Heart right ventricle (tissue), 16 donors: ENCODE measurements at regions not wholly inside any gene's neighbourhood (a gene's known extent, or its start where the extent isn't known, plus 50 kb on each side); places are given as distances from the start of the nearest gene placed in this dataset.

Experiments used
- ATAC-seq, 8 donors: fragments of 200-7000 bp; cut with Tn5 transposase; one replicate each; pipeline ENCODE4 v1.9.1; 2020; ENCODE audit warnings: mild to moderate bottlenecking in 8 of 8, moderate library complexity in 8 of 8, moderate number of reproducible peaks in 1 of 8
- DNase-seq, 2 donors: peaks; one replicate each; pipeline ENCODE4 v3.0.0-alpha.2; 2020
- H3K27ac ChIP-seq, 10 donors: fragments of 200-600 bp; sonication (generic) in 2 of 10; one replicate each; pipeline versions ENCODE4 v1.5.0 to v1.8.0; 2020 to 2022; ENCODE audit warnings: mild to moderate bottlenecking in 3 of 10
- H3K27me3 ChIP-seq, 7 donors: fragments of 200-600 bp; one replicate each; pipeline ENCODE4 v1.8.0; 2021 to 2022; ENCODE audit warnings: mild to moderate bottlenecking in 2 of 7
- H3K36me3 ChIP-seq, 9 donors: fragments of 200-600 bp; sonication (generic) in 1 of 9; one replicate each; pipeline versions ENCODE4 v1.5.0 to v1.8.0; 2020 to 2022; ENCODE audit warnings: mild to moderate bottlenecking in 2 of 9
- H3K4me1 ChIP-seq, 9 donors: fragments of 200-600 bp; sonication (generic) in 1 of 9; one replicate each; pipeline versions ENCODE4 v1.5.0 to v1.8.0; 2020 to 2022; ENCODE audit warnings: mild to moderate bottlenecking in 4 of 9
- H3K4me3 ChIP-seq, 10 donors: fragments of 200-600 bp; sonication (generic) in 2 of 10; one replicate each; pipeline versions ENCODE4 v1.5.0 to v1.8.0; 2020 to 2022; ENCODE audit warnings: mild to moderate bottlenecking in 7 of 10, moderate library complexity in 2 of 10
- H3K9me3 ChIP-seq, 11 donors: fragments of 200-600 bp in 10 of 11; sonication (generic) in 2 of 11; one replicate each; pipeline versions ENCODE4 v1.5.0 to v1.8.0; 2013 to 2022; ENCODE audit warnings: mild to moderate bottlenecking in 2 of 11, control low read depth in 1 of 11, moderate library complexity in 1 of 11
- WGBS, 2 donors: extraction: QIAGEN DNeasy Blood & Tissue Kit; methylation state at CpG; one replicate each; pipeline ENCODE4 v1.1.7; 2013; ENCODE audit warnings: inconsistent platforms in 1 of 2; 5-methylcytosine and 5-hydroxymethylcytosine counted together
- intact Hi-C, 10 donors: fragments of 100-400 bp; cut with DNase I; formaldehyde crosslinking; loops; one replicate each; pipeline versions ENCODE4 v1.11.1 to v1.14.2; 2022
- TF ChIP-seq, protein P1 (sequence below), 9 donors: fragments of 200-600 bp; sonication (generic) in 2 of 9; IDR thresholded peaks; one replicate each; pipeline versions ENCODE4 v1.5.0 to v1.8.0; 2021 to 2022; ENCODE audit warnings: antibody characterized with exemption in 9 of 9, mild to moderate bottlenecking in 5 of 9, moderate library complexity in 1 of 9
- donor health status: Arrhythmogenic right ventricular cardiomyopathy.
- donor health status: ischemic (EF 13 %, LVEDD 7.1; RV severe dilation, severe dysfunction).
- donor health status: healthy with polysubstance abuse.
- donor health status: DM: no; HTN: yes; CAD: no.
- donor health status: DM: no; HTN: no; CAD: no.
- donor health status: ischemic (EF 25% LVEDD 6.9; RV normal size, moderate dysfunction).
- donor health status: ischemic (EF 25% LVEDD 5.7; RV mildly dilated, moderate dysfunction).
- donor health status: healthy.
- donor health status: DM: yes; HTN: yes; CAD: no.
- donor health status: Ischemic cardiomyopathy.
- donor health status: ischemic (EF 35%, LVEDD 5.7; RV mildly dilated, moderate dysfunction).
- donor health status: nonischemic (EF 11% LVEDD 7.7; RV severe dilation, severe dysfunction).
- donor health status: DM: yes; HTN: yes; CAD: no.
- donor health status: PGD.
- donor health status: ischemic (EF 29% LVEDD 5.4; RV normal size, mild dysfunction).
- donor health status: nonischemic (EF 23%, LVEDD 6.1; RV moderate dilation, normal function).

DNA sequence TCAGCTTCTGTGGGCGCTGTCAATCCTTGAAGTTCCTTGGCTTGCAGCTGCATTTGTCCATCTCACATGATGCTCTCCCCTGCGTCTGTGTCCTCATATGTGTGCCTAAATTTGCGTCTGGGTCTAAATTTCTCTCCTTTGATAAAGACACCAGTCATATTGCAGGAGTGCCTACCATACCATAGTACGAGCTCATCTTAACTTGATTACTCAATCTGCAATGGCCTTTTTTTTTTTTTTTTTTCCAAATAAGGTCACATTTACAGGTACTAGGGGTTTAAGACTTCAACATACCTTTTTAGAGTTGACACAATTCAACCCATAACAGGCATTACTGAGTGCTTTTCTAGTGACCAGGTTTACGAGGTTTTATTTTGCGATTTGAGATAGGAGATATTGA, 233.3 kb upstream of the TBX3 start:
- Histone ChIP-seq H3K36me3 (no peaks in the 10 kb centered on the region), H3K4me3 (no peak overlapping the region), H3K4me1 (peaks cover 0 to 23% (median 8%) of the 10 kb centered on the region in 9 donors), H3K27ac (no peak overlapping the region), H3K27me3 (no peaks in the 10 kb centered on the region), H3K9me3 (peaks cover 0 to 11% (median 0%) of the 10 kb centered on the region in 11 donors)
- intact Hi-C loops, result no loop called here
- ATAC-seq (no peak), DNase-seq (no peak)
- 92 to 96% methylated on average over 6 of the region's 6 CpGs for WGBS, 2 donors
- TF ChIP-seq, protein P1, sequence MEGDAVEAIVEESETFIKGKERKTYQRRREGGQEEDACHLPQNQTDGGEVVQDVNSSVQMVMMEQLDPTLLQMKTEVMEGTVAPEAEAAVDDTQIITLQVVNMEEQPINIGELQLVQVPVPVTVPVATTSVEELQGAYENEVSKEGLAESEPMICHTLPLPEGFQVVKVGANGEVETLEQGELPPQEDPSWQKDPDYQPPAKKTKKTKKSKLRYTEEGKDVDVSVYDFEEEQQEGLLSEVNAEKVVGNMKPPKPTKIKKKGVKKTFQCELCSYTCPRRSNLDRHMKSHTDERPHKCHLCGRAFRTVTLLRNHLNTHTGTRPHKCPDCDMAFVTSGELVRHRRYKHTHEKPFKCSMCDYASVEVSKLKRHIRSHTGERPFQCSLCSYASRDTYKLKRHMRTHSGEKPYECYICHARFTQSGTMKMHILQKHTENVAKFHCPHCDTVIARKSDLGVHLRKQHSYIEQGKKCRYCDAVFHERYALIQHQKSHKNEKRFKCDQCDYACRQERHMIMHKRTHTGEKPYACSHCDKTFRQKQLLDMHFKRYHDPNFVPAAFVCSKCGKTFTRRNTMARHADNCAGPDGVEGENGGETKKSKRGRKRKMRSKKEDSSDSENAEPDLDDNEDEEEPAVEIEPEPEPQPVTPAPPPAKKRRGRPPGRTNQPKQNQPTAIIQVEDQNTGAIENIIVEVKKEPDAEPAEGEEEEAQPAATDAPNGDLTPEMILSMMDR (IDR thresholded peaks at IDR 0.05), result no peak

DNA sequence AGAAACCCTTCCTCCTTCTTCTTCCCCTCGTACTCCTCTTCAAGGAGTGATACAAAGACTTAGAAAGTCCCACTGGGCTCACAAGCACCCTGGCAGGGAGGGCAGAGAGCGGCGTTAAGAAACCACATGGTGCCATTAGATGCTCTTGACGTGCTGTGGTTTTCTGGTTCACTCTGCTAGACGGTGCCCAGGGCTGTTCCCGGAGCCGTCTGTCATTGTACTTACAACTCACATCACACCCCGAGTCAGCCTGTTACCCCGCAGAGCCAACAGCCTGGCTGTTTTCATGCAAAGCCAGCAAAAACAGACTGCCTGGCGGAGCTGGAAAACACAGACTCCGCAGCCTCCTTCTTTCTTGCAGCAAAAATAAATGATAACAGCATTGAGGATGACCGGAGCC, 232.6 kb upstream of the TBX3 start:
- 80 to 81% methylated on average over 12 of the region's 12 CpGs for WGBS, 2 donors
- Histone ChIP-seq H3K4me3 (no peak overlapping the region), H3K9me3 (peaks cover 0 to 14% (median 0%) of the 10 kb centered on the region in 11 donors), H3K36me3 (no peaks in the 10 kb centered on the region), H3K27me3 (no peaks in the 10 kb centered on the region), H3K27ac (no peak overlapping the region), H3K4me1 (peaks cover 0 to 17% (median 7%) of the 10 kb centered on the region in 9 donors)
- TF ChIP-seq, protein P1 (IDR thresholded peaks at IDR 0.05), result no peak
- no peak for DNase-seq
- no peak for ATAC-seq
- intact Hi-C loops, result no loop called here

DNA sequence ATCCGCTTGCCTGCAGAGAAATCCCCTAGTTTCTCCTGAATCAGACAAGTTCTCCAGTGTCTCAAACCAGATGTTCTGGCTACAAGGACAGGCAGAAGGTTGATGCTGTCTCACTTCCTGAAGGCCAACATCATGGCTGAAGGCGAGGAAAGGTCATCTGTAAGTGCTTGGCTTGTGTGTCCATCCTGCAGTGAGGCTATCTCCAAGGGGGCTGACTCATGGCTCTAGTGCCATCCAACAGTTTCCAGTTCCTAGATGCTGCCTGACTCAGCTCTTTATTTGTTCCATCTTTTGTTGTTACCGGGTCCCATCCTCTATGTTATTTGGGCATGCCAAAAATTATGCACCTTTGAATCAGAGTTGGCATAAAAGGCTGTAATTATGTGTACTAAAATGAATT, 232.1 kb upstream of the TBX3 start:
- ATAC-seq, result peak in 2 of 8 donors; percentile 47 to 75
- H3K9me3 ChIP-seq, result peaks cover 0 to 16% (median 0%) of the 10 kb centered on the region in 11 donors

DNA sequence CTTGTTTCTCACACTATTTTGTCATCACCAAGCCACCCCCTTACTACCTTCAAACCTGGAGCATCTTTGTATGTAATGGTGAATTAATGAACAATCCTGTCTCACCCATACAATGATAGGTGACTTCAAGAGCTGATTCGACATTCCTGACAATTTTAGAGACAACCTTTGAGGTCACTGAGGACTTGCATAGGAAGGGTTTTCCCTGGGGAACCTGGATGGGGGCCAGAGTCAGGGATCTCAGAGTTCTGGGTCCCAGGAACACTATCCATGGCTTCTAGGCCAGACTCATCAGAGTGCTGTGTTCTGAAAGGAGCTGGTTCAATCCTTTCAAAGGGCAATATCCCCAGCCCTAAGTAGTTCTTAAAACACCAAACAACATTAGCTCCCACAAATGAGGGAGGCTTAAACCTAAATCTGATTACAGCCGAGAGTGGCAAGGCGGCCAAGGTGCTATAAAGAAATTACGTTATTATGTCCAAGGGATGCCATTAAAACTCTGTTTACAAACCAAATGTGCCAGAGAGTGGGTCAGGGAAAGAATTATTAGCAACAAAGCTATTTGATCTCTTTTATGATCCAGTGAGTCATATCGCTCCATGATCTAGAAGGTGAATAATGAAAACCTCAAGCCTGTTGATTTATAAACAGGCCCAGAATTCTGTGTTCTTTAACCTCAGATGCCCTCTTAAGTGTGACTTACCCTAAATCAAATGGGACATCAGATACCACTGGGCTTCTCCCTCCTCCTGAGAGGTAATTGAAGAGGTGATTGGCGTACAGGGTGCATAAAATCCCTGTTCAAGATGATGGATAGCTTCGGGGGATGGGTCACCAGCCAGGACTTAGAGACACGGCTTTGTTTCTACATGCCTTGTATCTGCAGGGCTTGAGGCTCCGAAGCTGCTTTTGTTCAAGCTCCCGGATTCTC, 230.2 kb upstream of the TBX3 start:
- intact Hi-C loops, result no loop called here
- ATAC-seq (no peak), DNase-seq (no peak)
- Histone ChIP-seq H3K36me3 (no peaks in the 10 kb centered on the region), H3K27me3 (peaks cover 0 to 2% (median 0%) of the 10 kb centered on the region in 7 donors), H3K27ac (no peak overlapping the region), H3K4me3 (no peak overlapping the region), H3K9me3 (peaks cover 0 to 16% (median 0%) of the 10 kb centered on the region in 11 donors), H3K4me1 (no peaks in the 10 kb centered on the region)
- TF ChIP-seq, protein P1 (IDR thresholded peaks at IDR 0.05), result no peak
- 80 to 83% methylated on average over 10 of the region's 10 CpGs for WGBS, 2 donors

More for the DNA sequence above, 232.1 kb upstream of the TBX3 start:
- no peaks in the 10 kb centered on the region for H3K27me3 ChIP-seq
- TF ChIP-seq, protein P1 (IDR thresholded peaks at IDR 0.05), result no peak
- intact Hi-C loops, result no loop called here
- peaks cover 0 to 13% (median 3%) of the 10 kb centered on the region in 9 donors for H3K4me1 ChIP-seq
- no peak for DNase-seq
- no peak overlapping the region for H3K27ac ChIP-seq
- no peaks in the 10 kb centered on the region for H3K36me3 ChIP-seq
- no peak overlapping the region for H3K4me3 ChIP-seq
- 87 to 91% methylated on average over 3 of the region's 3 CpGs for WGBS, 2 donors
